GM10266 (cell line): ENCODE measurements at regions not wholly inside any gene's neighbourhood (a gene's known extent, or its start where the extent isn't known, plus 50 kb on each side); places are given as distances from the start of the nearest gene placed in this dataset.
"Not testable (repeated sequence)": the region's sequence is repeated elsewhere in the genome, so short reads cannot be mapped to it uniquely, and the experiment has no call there.

Source experiments
- DNase-seq: peaks from one replicate; pipeline ENCODE4 v3.0.0; 2012; ENCODE audit errors: extremely low spot score
- CTCF ChIP-seq: IDR thresholded peaks from 2 replicates; pipeline ENCODE4 v1.5.1; 2012; ENCODE audit warnings: mild to moderate bottlenecking, low read depth; ENCODE audit not compliant: control insufficient read depth, insufficient read depth; ENCODE audit errors: missing control alignments

- no peak for TF ChIP-seq CTCF
- no peak for DNase-seq
Observed at GRCh38 chr7:106346167-106346677, 61.4 kb upstream of the NAMPT start.

- no peak for DNase-seq
- no peak for TF ChIP-seq CTCF
Observed at GRCh38 chr7:106345421-106346166, 60.8 kb upstream of the NAMPT start.

- no peak for DNase-seq
- no peak for TF ChIP-seq CTCF
Observed at GRCh38 chr7:106344861-106345260, 60.1 kb upstream of the NAMPT start.

GRCh38 chr7:106344211-106344610, 59.4 kb upstream of the NAMPT start:
- DNase-seq: no peak
- TF ChIP-seq CTCF: no peak

GRCh38 chr7:106342049-106342448, 57.3 kb upstream of the NAMPT start:
- not testable (repeated sequence) for DNase-seq

- not testable (repeated sequence) for DNase-seq
Observed at GRCh38 chr7:106340247-106340596, 55.4 kb upstream of the NAMPT start.

- DNase-seq: no peak
- TF ChIP-seq CTCF: no peak
Observed at GRCh38 chr7:106339513-106340246, 54.9 kb upstream of the NAMPT start.

- no peak for TF ChIP-seq CTCF
- no peak for DNase-seq
Observed at GRCh38 chr7:106337754-106338153, 53.0 kb upstream of the NAMPT start.
